ENCODE measurements at regions not wholly inside any gene's neighbourhood (a gene's known extent, or its start where the extent isn't known, plus 50 kb on each side); places are given as distances from the start of the nearest gene placed in this dataset.
"Not testable (repeated sequence)": the region's sequence is repeated elsewhere in the genome, so short reads cannot be mapped to it uniquely, and the experiment has no call there.

DNA sequence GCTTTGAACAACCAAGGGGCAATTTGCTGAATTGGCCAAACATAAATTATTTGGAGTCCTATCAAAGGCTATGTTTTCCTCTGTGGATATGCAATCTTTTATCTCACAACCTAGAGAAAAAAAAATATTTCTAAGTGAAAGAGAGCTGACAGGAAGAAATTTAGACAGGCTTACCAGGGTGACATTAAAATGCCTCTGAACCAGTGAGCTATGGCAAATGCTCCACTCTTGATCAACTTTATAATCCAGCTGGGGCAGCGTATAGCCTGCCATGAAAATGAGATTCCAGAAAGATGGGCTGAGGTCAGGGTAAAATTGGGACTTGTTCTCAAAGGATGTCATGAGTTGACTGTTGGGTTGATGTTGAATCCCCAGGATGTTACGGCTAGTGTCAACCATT lies 399.3 kb upstream of the TRPC7 start:
- Histone ChIP-seq H3K4me3 (ENCODE audit: low read depth, low read length) (no peak overlapping the region), H3K4me1 (ENCODE audit: control insufficient read depth, insufficient read depth, low read length, poor library complexity, severe bottlenecking) (no peaks in the 10 kb centered on the region), H3K27me3 (ENCODE audit: control insufficient read depth, insufficient read depth, low read length) (no peaks in the 10 kb centered on the region), H3K27ac (ENCODE audit: insufficient read depth, low read length, poor library complexity, severe bottlenecking) (no peak overlapping the region), H3K9me3 (ENCODE audit: control insufficient read depth in 2 of 2, low read length in 2 of 2) (no peaks in the 10 kb centered on the region), H3K36me3 (ENCODE audit: control insufficient read depth, insufficient read depth, low read length) (no peaks in the 10 kb centered on the region)
- Mint-ChIP-seq H3K4me3 (no peak overlapping the region), H3K9me3 (peaks cover 0 to 6% (median 0%) of the 10 kb centered on the region in 7 donors), H3K36me3 (no peaks in the 10 kb centered on the region), H3K4me1 (no peaks in the 10 kb centered on the region), H3K27ac (no peak overlapping the region), H3K27me3 (no peaks in the 10 kb centered on the region)
- ATAC-seq (ENCODE audit: low read depth in 2 of 2) (no peak), DNase-seq (no peak)

DNA sequence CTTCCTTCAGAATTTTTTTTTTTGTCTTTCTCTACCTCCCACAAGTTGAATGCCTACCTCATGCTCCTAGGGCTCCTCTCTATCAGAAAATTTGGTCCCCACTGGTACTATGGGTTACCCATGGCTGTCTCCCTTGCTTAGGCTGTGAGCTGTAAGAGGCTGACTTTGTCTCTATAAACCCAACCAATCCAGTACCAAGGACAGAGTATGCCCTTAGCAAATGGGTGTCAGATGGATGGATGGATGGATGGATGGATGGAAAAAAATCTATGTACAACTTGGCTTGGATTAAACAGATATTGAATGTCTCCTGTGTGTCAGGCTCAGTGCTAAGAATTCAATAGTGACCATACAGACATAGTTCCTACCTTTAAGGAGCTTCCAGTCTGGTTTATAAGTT lies 398.2 kb upstream of the TRPC7 start:
- H3K27ac Mint-ChIP-seq, result no peak overlapping the region
- no peaks in the 10 kb centered on the region for H3K27me3 Mint-ChIP-seq
- Histone ChIP-seq H3K9me3 (ENCODE audit: control insufficient read depth in 2 of 2, low read length in 2 of 2) (no peaks in the 10 kb centered on the region), H3K4me3 (ENCODE audit: low read depth, low read length) (no peak overlapping the region), H3K36me3 (ENCODE audit: control insufficient read depth, insufficient read depth, low read length) (no peaks in the 10 kb centered on the region), H3K4me1 (ENCODE audit: control insufficient read depth, insufficient read depth, low read length, poor library complexity, severe bottlenecking) (no peaks in the 10 kb centered on the region), H3K27me3 (ENCODE audit: control insufficient read depth, insufficient read depth, low read length) (no peaks in the 10 kb centered on the region), H3K27ac (ENCODE audit: insufficient read depth, low read length, poor library complexity, severe bottlenecking) (no peak overlapping the region)
- no peaks in the 10 kb centered on the region for H3K4me1 Mint-ChIP-seq
- H3K36me3 Mint-ChIP-seq, result no peaks in the 10 kb centered on the region
- peaks cover 0 to 5% (median 0%) of the 10 kb centered on the region in 7 donors for H3K9me3 Mint-ChIP-seq
- ATAC-seq (ENCODE audit: low read depth in 2 of 2) (no peak), DNase-seq (no peak)
- no peak overlapping the region for H3K4me3 Mint-ChIP-seq

DNA sequence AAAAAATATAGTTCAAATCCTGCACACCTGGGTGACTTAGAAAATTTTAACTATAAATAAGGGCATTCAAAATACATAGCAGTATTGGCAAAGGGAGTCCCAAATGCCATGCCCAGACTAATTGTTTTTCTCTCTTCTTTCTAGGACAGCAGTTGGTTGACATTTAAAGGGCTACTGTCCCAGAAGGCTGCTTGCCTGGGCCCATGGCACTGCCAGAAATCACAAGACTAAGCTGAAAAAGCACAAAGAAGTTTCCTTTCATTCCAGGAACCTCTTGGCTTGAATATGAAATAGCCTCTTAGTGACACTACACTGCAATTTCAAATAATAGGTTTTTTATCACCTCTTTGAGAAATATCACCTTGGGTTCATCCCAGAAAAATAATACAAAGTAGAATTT lies 388.9 kb upstream of the TRPC7 start:
- Mint-ChIP-seq H3K4me3 (no peak overlapping the region), H3K27me3 (no peaks in the 10 kb centered on the region), H3K36me3 (no peaks in the 10 kb centered on the region), H3K27ac (no peak overlapping the region), H3K9me3 (peaks cover 0 to 5% (median 1%) of the 10 kb centered on the region in 7 donors), H3K4me1 (no peaks in the 10 kb centered on the region)
- no peaks in the 10 kb centered on the region for H3K36me3 ChIP-seq (ENCODE audit: control insufficient read depth, insufficient read depth, low read length)
- H3K27me3 ChIP-seq (ENCODE audit: control insufficient read depth, insufficient read depth, low read length), result no peaks in the 10 kb centered on the region
- H3K9me3 ChIP-seq (ENCODE audit: control insufficient read depth in 2 of 2, low read length in 2 of 2), result no peaks in the 10 kb centered on the region
- no peak overlapping the region for H3K27ac ChIP-seq (ENCODE audit: insufficient read depth, low read length, poor library complexity, severe bottlenecking)
- ATAC-seq (ENCODE audit: low read depth in 2 of 2) (no peak), DNase-seq (no peak)
- no peak overlapping the region for H3K4me3 ChIP-seq (ENCODE audit: low read depth, low read length)
- H3K4me1 ChIP-seq (ENCODE audit: control insufficient read depth, insufficient read depth, low read length, poor library complexity, severe bottlenecking), result no peaks in the 10 kb centered on the region

DNA sequence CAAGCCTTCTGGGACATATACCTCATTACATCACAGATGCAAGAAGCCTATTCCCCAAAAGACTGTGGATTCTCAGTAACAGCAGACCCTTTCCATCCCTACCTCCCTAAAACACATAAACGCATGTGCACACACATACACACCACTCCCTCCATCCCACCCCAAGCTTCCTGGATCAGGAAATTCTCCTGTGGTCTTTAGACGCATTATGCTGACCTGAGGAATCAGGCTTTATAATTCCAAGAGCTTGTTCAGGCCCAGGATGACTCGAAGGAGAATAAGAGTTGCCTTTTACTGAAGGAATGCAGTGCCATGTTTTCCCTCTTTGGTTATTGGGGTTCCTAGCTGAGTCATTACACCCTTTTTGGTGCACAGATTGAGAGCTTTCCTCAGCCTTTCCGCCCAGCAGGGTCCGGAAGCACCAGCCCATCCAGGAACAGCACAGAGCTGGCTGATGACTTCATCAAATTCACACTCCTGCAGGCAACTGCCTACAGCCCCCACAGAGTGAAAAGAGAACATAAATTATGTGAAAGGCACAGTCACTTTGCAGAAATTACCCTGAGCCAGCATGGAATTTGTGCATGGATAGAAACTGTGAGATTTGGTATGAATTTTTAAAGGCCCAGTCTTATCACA lies 385.0 kb upstream of the TRPC7 start:
- Mint-ChIP-seq H3K4me1 (no peaks in the 10 kb centered on the region), H3K36me3 (no peaks in the 10 kb centered on the region), H3K27me3 (no peaks in the 10 kb centered on the region), H3K4me3 (no peak overlapping the region), H3K27ac (no peak overlapping the region), H3K9me3 (peaks cover 0 to 7% (median 2%) of the 10 kb centered on the region in 7 donors)
- Histone ChIP-seq H3K36me3 (ENCODE audit: control insufficient read depth, insufficient read depth, low read length) (no peaks in the 10 kb centered on the region), H3K4me1 (ENCODE audit: control insufficient read depth, insufficient read depth, low read length, poor library complexity, severe bottlenecking) (no peaks in the 10 kb centered on the region), H3K9me3 (ENCODE audit: control insufficient read depth in 2 of 2, low read length in 2 of 2) (no peaks in the 10 kb centered on the region), H3K4me3 (ENCODE audit: low read depth, low read length) (no peak overlapping the region), H3K27ac (ENCODE audit: insufficient read depth, low read length, poor library complexity, severe bottlenecking) (no peak overlapping the region), H3K27me3 (ENCODE audit: control insufficient read depth, insufficient read depth, low read length) (no peaks in the 10 kb centered on the region)
- no peak for ATAC-seq (ENCODE audit: low read depth in 2 of 2)
- DNase-seq, result no peak

DNA sequence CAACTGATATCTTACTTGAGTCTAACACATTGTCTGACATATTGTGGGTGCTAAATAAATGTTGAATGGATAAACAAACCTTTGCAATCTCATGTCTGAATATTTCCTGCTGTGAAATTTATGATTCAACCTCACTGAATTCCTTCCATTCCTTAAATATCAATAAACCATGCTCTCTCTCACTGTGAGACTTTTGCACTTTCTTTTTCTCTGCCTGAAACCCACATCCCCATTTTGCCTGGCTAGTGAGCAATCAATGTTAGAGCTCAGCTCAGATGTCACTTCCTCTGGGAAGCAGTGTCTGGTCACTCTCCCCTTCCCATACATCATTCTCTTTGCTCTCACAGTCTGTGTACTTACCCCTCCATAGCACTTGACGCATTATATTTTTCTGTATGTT lies 383.7 kb upstream of the TRPC7 start:
- no peak for ATAC-seq (ENCODE audit: low read depth in 2 of 2)

DNA sequence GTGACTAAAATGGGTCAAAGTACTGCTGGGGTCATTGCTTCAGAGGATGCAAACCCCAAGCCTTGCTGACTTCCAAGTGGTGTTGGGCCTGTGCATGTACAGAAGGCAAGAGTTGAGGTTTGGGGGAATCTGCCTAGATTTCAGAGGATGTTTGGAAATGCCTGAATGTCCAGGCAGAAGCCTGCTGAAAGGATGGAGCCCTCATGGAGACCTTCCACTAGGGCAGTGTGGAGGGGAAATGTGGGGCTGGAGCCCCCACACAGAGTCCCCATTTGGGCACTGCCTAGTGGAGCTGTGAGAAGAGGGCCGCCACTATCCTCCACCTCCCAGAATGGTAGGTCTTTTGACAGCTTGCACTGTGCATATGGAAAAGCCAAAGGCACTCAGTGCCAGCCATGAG lies 377.7 kb upstream of the TRPC7 start:
- H3K4me1 ChIP-seq (ENCODE audit: control insufficient read depth, insufficient read depth, low read length, poor library complexity, severe bottlenecking), result no peaks in the 10 kb centered on the region
- no peak overlapping the region for H3K4me3 Mint-ChIP-seq
- no peak overlapping the region for H3K4me3 ChIP-seq (ENCODE audit: low read depth, low read length)
- peaks cover 4% of the 10 kb centered on the region for H3K27me3 Mint-ChIP-seq
- DNase-seq (no peak), ATAC-seq (ENCODE audit: low read depth in 2 of 2) (no peak)
- H3K9me3 ChIP-seq (ENCODE audit: control insufficient read depth in 2 of 2, low read length in 2 of 2), result peaks cover 0 to 12% of the 10 kb centered on the region in 2 experiments
- no peak overlapping the region for H3K27ac Mint-ChIP-seq
- peaks cover 0 to 39% (median 2%) of the 10 kb centered on the region in 7 donors for H3K9me3 Mint-ChIP-seq
- no peaks in the 10 kb centered on the region for H3K27me3 ChIP-seq (ENCODE audit: control insufficient read depth, insufficient read depth, low read length)
- no peaks in the 10 kb centered on the region for H3K36me3 Mint-ChIP-seq
- H3K27ac ChIP-seq (ENCODE audit: insufficient read depth, low read length, poor library complexity, severe bottlenecking), result no peak overlapping the region
- no peaks in the 10 kb centered on the region for H3K4me1 Mint-ChIP-seq
- H3K36me3 ChIP-seq (ENCODE audit: control insufficient read depth, insufficient read depth, low read length), result no peaks in the 10 kb centered on the region

More for the DNA sequence above, 383.7 kb upstream of the TRPC7 start:
- no peak for DNase-seq
- Mint-ChIP-seq H3K4me3 (no peak overlapping the region), H3K9me3 (peaks cover 0 to 15% (median 2%) of the 10 kb centered on the region in 7 donors), H3K27me3 (peaks cover 4% of the 10 kb centered on the region), H3K4me1 (no peaks in the 10 kb centered on the region), H3K36me3 (no peaks in the 10 kb centered on the region), H3K27ac (no peak overlapping the region)
- Histone ChIP-seq H3K4me1 (ENCODE audit: control insufficient read depth, insufficient read depth, low read length, poor library complexity, severe bottlenecking) (no peaks in the 10 kb centered on the region), H3K4me3 (ENCODE audit: low read depth, low read length) (no peak overlapping the region), H3K27ac (ENCODE audit: insufficient read depth, low read length, poor library complexity, severe bottlenecking) (no peak overlapping the region), H3K36me3 (ENCODE audit: control insufficient read depth, insufficient read depth, low read length) (no peaks in the 10 kb centered on the region), H3K9me3 (ENCODE audit: control insufficient read depth in 2 of 2, low read length in 2 of 2) (no peaks in the 10 kb centered on the region), H3K27me3 (ENCODE audit: control insufficient read depth, insufficient read depth, low read length) (no peaks in the 10 kb centered on the region)

DNA sequence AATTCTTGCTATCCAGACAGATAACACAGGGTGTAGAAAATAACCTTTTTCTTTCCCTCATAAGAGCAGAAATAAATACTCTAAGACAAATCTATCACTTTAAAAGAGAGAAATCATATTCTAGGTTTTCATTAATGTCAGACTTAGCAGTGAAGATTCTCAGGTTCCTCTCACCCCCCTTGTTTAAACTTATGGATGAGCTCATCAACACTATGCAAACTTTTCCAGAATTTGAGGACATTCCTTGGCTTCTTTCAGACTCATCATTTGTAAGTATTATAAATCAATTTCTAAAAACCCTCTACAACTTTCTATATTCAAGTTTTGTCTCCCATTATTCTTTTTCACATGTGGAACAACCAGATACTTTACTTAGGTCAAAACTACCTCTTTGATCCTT lies 374.9 kb upstream of the TRPC7 start:
- H3K27me3 ChIP-seq (ENCODE audit: control insufficient read depth, insufficient read depth, low read length), result no peaks in the 10 kb centered on the region

DNA sequence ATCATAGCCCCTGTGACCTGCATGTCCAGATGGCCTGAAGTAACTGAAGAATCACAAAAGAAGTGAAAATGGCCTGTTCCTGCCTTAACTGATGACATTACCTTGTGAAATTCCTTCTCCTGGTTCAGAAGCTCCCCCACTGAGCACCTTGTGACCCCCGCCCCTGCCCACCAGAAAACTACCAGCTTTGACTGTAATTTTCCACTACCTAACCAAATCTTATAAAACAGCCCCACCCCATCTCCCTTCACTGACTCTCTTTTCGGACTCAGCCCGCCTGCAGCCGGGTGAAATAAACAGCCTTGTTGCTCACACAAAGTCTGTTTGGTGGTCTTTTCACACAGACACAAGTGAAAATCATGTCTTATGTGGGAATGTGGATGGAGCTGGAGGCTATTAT lies 373.9 kb upstream of the TRPC7 start:
- not testable (repeated sequence) for H3K36me3 Mint-ChIP-seq; H3K4me3 Mint-ChIP-seq; H3K4me3 ChIP-seq (ENCODE audit: low read depth, low read length); H3K27me3 ChIP-seq (ENCODE audit: control insufficient read depth, insufficient read depth, low read length); H3K27me3 Mint-ChIP-seq; ATAC-seq (ENCODE audit: low read depth in 2 of 2); H3K4me1 Mint-ChIP-seq; H3K36me3 ChIP-seq (ENCODE audit: control insufficient read depth, insufficient read depth, low read length); DNase-seq; H3K27ac ChIP-seq (ENCODE audit: insufficient read depth, low read length, poor library complexity, severe bottlenecking); H3K4me1 ChIP-seq (ENCODE audit: control insufficient read depth, insufficient read depth, low read length, poor library complexity, severe bottlenecking); H3K27ac Mint-ChIP-seq
- peaks cover 0 to 27% (median 4%) of the 10 kb centered on the region in 7 donors for H3K9me3 Mint-ChIP-seq
- H3K9me3 ChIP-seq (ENCODE audit: control insufficient read depth in 2 of 2, low read length in 2 of 2), result peaks cover 0 to 12% of the 10 kb centered on the region in 2 experiments

More for the DNA sequence above, 374.9 kb upstream of the TRPC7 start:
- Mint-ChIP-seq H3K4me1 (no peaks in the 10 kb centered on the region), H3K27me3 (peaks cover 9% of the 10 kb centered on the region), H3K36me3 (no peaks in the 10 kb centered on the region), H3K4me3 (no peak overlapping the region), H3K27ac (no peak overlapping the region), H3K9me3 (peaks cover 0 to 35% (median 4%) of the 10 kb centered on the region in 7 donors)
- no peak overlapping the region for H3K27ac ChIP-seq (ENCODE audit: insufficient read depth, low read length, poor library complexity, severe bottlenecking)
- ATAC-seq (ENCODE audit: low read depth in 2 of 2) (no peak), DNase-seq (no peak)
- H3K4me1 ChIP-seq (ENCODE audit: control insufficient read depth, insufficient read depth, low read length, poor library complexity, severe bottlenecking), result no peaks in the 10 kb centered on the region
- H3K9me3 ChIP-seq (ENCODE audit: control insufficient read depth in 2 of 2, low read length in 2 of 2), result peaks cover 0 to 12% of the 10 kb centered on the region in 2 experiments
- no peak overlapping the region for H3K4me3 ChIP-seq (ENCODE audit: low read depth, low read length)
- H3K36me3 ChIP-seq (ENCODE audit: control insufficient read depth, insufficient read depth, low read length), result no peaks in the 10 kb centered on the region
